GM21529 (cell line): ENCODE measurements at regions not wholly inside any gene's neighbourhood (a gene's known extent, or its start where the extent isn't known, plus 50 kb on each side); places are given as distances from the start of the nearest gene placed in this dataset.
"Not testable (repeated sequence)": the region's sequence is repeated elsewhere in the genome, so short reads cannot be mapped to it uniquely, and the experiment has no call there.

Source experiments
- ATAC-seq: cut with Tn5 transposase; IDR thresholded peaks from one replicate; pipeline ENCODE4 v1.9.1; 2021; ENCODE audit not compliant: unreplicated experiment

DNA sequence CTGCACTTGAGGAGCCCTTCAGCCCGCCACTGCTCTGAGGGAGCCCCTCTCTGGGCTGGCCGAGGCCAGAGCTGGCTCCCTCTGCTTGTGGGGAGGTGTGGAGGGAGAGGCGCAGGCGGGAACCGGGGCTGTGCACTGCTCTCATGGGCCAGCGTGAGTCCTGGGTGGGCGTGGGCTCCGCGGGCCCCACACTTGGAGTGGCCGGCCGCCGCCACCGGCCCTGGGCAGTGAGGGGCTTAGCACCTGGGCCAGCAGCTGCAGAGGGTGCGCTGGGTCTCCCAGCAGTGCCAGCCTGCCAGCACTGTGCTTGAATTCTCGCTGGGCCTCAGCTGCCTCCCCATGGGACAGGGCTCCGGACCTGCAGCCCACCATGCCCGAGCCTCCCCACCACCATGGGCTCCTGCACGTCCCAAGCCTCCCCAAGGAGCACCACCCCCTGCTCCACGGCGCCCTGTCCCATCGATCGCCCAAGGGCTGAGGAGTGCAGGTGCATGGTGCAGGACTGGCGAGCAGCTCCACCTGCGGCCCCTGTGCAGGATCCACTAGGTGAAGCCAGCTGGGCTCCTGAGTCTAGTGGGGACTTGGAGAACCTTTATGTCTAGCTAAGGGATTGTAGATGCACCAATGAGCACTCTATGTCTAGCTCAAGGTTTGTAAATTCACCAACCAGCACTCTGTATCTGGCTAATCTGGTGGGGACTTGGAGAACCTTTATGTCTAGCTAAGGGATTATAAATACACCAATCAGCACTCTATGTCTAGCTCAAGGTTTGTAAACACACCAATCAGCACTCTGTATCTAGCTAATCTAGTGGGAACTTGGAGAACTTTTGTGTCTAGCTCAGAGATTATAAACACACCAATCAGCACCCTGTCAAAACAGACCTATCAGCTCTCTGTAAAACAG is 1180.3 kb downstream of the FSCB start:
- not testable (repeated sequence) for ATAC-seq

DNA sequence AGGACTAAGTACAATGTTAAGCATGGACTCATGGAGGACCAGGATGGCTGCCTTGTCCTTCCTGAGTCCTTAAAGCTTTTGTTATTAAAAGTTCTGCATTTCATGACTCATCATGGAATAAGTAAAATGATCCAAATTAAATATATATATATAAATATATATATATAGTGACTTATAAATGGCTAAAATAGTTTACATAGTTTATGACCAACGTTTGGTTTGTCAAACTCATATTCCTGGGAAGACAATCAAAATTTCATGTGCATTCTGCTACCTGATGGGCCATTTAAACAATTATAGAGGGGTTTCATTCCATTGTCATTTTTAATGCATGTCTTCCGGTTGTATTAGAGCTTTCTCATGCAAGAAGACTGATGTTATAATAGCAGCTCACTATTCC is 1190.7 kb downstream of the FSCB start:
- ATAC-seq, result no peak

DNA sequence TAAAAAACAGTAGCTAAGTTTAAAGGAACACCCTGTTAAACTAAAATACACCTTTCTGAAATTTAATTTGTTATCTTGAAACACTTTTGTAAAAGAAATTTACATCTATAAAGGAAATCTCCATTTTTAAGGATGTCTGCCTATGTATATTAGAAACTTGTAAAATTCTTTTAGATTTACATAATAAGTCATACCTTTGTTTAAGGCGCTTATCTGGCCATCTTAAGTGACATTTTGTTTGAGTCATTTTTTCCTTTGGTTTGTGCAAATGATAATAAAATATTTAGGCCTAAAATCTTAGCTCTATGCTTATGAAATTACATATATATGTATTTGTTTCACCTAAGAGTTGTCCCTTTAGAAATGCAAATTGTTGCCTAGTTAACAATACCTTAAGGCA is 1193.4 kb downstream of the FSCB start:
- no peak for ATAC-seq

DNA sequence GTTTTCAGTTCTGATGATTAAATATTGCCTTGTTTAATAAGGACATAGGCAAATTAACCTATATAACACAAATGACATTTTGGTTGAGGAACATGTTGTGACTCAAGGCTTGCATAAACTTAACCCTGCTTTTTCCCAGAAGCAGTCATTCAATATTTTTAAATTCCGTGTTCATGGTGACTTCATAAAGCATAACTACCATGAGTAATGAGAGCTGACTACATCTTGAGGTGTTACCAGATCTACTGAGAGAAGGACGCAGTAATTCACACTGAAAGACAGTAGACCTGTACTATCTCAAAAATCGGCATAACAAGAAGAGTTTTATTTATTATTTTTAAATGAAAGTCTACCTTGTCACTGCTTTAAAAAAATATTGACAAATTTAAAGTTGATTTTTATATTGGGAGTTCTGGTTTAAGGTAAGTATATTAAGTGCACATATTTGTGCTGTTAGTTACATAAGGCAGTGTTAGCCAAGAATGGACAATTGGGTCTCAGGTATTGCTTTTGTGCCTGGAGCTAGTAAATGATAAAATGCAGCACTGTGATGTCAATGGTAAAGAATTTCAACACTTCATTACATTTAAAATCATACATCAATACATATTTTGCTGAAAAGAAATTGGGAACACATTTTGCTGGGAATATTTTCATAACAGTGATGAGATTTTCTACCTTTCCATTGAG is 1198.5 kb downstream of the FSCB start:
- ATAC-seq, result no peak

DNA sequence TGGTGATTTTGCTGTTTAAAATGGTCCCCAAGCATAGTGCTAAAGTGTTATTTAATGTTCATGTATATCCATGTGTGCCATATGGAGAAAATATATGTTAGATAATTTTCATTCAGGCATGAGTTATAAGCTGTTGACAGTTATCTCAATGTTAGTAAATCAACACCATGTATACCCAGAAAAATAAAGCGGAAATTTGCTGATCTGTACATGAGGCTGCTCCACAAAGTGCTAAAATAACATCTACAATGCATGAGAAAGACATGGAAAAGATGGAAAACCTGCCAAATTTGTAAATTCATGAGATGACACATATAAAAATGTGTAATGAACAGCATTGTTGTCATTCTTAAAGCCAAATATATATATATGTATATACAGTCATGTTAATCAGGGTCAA is 1199.2 kb downstream of the FSCB start:
- no peak for ATAC-seq

DNA sequence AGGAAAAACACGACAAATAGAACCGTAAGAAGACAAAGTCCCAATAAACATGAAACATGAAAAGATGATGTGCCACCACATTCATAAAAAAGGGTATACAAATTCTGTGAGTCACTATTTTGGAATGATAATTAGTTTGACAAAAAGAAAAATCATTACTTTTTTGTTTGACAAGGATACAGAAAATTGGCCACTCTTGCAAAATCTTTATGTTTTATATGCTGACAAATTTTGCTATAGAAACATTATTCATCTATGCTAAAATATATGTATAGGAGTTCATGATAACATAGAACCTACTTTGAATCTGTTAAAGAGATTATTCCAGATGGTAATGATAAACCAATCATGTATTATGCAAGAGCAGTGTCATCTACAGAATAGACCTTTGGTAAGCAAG is 1201.0 kb downstream of the FSCB start:
- no peak for ATAC-seq

DNA sequence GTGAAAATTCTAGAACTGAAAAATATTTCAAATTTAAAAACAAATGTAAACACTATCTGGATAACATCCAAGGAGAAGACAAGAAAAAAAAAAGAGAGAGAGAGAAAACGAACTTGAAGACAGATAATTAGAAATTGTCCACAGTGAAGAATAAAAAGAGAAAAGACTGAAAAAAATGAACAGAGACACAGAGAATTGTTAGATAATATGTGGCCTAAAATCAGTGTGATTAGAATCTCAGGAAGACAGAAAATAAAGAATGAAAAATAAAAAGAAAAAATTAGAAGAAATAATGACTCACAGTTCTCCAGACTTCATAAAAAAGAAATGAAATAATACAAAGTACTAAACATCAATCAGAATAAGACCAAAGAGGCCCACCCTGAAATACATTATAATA is 1209.3 kb downstream of the FSCB start:
- no peak for ATAC-seq

DNA sequence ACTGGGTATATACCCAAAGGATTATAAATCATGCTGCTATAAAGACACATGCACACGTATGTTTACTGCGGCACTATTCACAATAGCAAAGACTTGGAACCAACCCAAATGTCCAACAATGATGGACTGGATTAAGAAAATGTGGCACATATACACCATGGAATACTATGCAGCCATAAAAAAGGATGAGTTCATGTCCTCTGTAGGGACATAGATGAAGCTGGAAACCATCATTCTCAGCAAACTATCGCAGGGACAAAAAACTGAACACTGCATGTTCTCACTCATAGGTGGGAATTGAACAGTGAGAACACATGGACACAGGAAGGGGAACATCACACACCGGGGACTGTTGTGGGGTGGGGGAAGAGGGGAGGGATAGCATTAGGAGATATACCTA is 1211.0 kb downstream of the FSCB start:
- ATAC-seq, result not testable (repeated sequence)

DNA sequence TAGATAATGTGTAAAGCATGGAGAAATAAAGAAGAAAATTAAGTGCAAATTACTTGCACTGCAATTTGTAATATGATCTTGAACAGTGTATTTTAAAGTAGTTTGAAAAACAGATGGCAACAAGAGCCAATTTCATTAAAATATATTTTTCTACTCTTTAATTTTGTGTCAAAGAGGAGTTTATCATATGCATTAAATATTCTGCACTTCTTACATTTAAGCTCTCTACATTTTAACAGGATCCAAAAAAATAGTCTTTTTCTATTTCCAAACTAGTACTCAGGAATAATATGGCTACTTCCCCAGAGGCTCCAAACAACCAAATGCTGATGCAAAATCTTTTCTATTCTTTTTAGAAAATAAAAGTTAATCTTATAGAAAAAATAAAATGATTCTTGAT is 1221.5 kb downstream of the FSCB start:
- no peak for ATAC-seq

DNA sequence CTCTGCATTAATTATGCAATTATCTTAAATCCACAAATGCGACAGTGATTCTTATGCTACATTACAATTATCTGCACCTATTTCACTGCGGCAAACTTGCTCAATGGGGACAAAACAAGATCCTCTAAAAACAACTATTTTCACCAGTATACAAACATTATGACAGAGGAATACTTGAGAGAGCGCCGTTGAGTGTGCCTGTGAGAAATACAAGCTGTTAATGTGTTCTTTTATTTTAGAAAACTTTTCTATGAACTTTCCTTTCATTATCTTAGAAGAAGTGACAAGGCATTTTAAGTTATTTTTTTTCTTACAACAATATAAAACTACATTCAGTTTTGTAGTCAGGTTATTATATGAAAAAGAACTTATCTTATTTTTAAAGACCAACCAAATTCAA is 1247.0 kb downstream of the FSCB start:
- no peak for ATAC-seq

DNA sequence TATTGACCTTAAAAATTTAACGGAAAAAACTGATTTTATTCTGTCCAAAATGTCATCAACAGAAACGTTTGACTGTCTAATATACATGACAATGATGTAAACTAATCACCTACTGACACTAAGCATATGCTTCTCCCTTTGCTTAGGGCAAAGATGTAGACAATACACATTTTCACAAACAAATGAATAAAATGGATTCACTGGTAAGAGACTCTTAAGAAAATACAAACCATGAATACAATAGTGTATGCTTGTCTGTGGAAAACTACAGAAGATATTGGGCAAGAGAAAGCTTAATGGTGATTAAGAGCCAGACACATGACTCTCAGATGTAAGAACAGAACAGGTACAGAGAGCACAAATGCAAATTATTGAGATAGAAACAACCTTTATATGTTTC is 1248.7 kb downstream of the FSCB start:
- no peak for ATAC-seq

DNA sequence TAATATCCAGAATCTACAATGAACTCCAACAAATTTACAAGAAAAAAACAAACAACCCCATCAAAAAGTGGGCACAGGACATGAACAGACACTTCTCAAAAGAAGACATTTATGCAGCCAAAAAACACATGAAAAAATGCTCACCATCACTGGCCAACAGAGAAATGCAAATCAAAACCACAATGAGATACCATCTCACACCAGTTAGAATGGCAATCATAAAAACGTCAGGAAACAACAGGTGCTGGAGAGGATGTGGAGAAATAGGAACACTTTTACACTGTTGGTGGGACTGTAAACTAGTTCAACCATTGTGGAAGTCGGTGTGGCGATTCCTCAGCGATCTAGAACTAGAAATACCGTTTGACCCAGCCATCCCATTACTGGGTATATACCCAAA is 1250.1 kb downstream of the FSCB start:
- not testable (repeated sequence) for ATAC-seq

DNA sequence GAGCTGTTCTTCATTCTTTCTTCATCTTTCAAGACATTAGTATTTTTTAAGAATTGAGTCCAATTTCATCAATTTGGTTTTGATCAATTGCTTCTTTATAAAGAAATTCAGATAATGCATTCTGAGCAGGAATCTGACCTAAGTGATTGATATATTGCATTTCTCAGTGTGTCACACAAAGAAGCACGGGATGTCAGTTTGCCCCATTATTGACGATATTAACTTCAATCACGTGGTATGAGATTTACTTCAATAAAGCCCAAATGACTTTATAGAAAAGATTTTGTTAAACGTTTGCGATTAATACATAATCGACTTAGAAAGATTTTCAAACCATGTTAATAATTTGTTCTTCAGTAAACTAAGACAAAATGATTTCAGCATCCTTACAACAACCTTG is 1254.2 kb downstream of the FSCB start:
- no peak for ATAC-seq

DNA sequence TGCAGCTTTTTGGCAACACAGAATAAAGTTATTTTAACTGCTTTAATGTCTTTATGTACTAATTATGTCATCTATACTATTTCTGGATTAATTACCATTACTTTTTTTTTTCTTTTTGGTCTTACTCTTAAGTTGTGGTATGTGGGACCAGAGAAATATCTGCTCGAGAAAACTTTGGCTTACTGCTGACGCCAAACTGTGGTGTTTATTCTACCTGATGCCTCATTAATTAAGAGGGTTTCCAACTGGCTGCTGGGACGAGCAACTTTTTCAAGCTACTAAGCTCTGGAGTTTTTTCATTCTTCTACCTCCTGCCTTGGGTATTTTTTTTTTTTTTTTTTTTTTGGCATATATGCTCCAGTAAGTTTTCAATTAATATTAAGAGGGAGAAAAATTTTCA is 1257.5 kb downstream of the FSCB start:
- ATAC-seq, result no peak

DNA sequence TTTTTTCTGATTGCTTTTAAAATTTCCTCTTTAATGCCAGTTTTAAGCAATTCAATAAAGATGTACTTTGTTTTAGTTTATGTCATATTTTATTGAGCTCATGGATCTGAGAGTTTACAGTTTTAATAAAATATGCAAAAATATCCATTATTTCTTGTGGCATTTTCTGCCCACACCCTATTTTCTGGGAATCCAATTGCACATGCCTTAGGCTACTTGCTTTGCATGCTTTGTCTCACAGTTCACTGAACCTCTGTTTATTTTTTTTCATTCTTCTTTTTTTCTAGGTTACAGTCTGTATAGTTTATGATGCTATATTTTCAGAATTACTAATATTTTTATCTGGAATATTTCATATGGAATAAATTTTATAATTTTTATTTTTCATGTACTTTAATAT is 1258.0 kb downstream of the FSCB start:
- ATAC-seq, result no peak

DNA sequence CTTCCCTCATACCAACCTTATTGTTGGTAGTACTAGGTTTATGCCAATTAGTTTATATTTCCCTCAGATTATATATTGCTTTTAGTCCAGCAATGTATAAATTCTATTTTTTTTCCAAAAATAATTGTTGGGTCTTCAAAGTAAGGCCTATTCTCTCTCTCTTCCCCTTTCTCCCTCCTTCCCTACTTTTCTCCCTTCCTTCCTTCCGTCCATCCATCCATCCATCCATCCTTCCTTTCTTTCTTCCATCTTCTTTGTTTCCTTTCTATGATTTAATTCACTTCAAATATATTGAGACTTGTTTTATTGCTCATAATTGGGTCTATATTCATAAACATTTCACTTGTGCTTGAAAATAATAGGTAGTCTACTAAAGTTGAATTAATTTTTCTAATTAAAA is 1259.2 kb downstream of the FSCB start:
- ATAC-seq, result no peak

DNA sequence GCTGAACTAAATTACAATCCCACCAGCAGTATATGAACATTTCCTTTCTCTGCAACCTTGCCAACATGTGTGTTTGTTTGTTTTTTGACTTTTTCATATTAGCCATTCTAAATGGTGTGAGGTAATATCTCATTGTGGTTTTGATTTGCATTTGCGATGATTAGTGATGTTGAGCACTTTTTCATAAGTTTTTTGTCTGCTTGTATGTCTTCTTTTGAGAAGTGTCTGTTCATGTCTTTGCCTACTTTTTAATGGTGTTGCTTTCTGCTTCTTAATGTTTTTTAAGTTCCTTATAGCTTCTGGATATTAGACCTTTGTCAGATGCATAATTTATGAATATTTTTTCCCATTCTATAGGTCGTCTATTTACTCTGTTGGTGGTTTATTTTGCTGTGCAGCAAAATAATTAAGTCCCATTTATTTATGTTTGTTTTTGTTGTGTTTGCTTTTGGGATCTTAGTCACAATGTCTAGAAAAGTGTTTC is 1262.9 kb downstream of the FSCB start:
- no peak for ATAC-seq

DNA sequence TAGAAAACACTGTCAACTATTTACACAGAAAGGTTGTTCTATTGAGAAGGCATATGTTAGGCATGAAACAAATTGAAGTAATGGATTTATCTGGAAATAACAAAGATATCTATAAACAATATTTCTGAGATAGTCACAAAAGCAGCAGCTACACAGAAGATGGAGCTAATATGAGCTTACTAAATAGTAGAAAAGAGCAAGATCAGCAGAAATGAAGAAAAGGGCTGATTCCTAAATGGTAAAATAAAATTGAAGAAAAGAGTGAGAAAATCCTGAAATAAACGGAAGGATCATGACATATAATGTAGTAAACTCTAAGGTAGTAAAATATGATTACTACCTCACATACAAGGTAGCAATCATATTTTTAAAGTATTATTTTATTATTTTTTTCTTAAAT is 1263.9 kb downstream of the FSCB start:
- ATAC-seq, result no peak

DNA sequence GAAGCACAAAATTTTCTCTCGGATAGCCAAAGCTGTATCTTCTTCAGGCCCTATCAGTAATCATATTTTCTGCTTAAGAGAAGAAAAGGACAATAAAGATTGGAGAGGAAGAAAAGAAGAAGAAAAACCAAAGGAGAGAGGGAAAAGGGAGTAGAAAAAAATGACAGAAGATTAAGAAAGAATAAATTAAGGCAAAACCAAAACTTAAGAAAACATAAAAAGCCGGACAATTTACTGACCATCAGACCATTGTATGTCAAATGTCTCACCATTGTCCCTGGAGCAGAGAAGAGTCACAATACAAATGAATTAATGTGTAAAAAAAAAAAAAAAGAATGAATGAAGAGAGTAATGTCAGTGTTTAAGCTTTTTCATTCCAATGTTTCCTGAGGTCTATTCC is 1274.8 kb downstream of the FSCB start:
- ATAC-seq, result no peak

DNA sequence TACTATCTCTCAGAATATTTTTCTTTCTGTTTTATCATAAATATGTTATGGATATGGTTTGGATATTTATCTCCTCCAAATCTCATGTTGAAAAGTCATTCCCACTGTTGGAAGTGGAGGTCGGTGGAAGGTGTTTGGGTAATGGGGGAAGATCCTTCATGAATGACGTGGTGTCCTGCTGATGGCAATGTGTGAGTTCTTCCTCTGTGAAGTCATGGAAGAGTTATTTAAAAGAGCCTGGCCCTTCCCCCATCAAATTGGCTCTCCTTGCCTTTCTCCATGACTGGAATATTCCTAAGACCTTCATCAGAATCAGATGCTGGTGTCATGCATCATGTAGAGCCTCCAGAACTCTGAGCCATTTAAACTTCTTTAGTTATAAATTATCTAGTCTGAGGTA is 1291.6 kb downstream of the FSCB start:
- ATAC-seq, result no peak

DNA sequence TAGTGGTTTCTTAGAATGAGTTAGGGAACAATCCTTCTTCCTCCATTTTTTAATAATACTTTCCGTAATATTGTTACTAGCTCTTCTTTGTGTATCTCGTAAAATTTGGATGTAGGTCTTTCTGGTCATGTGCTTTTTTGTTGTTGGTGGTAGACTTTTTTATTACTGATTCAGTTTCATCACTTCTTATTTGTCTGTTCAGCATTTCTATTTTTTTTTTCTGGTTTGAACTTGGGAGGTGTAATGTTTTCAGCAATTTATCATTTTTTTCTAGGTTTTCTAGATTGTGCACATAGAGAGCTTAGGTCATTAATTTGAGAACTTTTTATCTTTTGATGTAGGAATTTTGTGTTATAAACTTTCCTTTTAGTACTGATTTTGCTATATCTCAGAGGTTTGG is 1299.9 kb downstream of the FSCB start:
- ATAC-seq, result no peak

DNA sequence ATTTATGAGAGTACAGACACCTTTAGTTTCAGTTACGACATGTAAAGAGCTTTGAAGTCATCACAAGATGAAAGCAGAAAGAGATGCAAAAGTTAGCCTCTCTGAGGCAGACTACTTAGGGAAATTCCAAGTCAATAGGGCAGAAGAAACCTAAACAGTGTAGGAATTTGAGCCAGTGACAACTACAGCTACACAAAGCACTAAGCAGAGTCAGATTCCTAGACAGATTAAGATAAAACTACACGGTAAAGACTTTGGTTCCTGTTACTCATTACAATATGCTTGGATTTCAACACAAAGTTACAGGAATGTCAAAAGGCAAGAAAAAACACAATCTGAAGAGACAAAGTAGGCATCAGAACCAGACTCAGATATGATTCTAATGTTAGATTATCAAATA is 1302.3 kb downstream of the FSCB start:
- no peak for ATAC-seq
